GM10248 (cell line): ENCODE measurements at regions not wholly inside any gene's neighbourhood (a gene's known extent, or its start where the extent isn't known, plus 50 kb on each side); places are given as distances from the start of the nearest gene placed in this dataset.

ENCODE experiments used
- CTCF ChIA-PET: fragments of 300-600 bp; sonication (Branson Sonifier 250); formaldehyde crosslinking; extraction: SDS; loops from one replicate; lab custom pipeline; 2021; ENCODE audit warnings: antibody characterized with exemption; lab: Yijun Ruan, JAX
- POLR2A ChIA-PET: fragments of 350-650 bp; sonication (Branson Sonifier 250); formaldehyde crosslinking; extraction: SDS; loops from one replicate; lab custom pipeline; 2020; ENCODE audit warnings: antibody characterized with exemption; lab: Yijun Ruan, JAX
- DNase-seq: peaks from one replicate; pipeline ENCODE4 v3.0.0; 2012; ENCODE audit errors: extremely low spot score
- CTCF ChIP-seq: IDR thresholded peaks from 2 replicates; pipeline ENCODE4 v1.5.1; 2012; ENCODE audit warnings: mild to moderate bottlenecking, low read depth; ENCODE audit errors: extremely low read depth, missing control alignments, control extremely low read depth

GRCh38 chr20:11843289-11843688, 74.4 kb upstream of the BTBD3 start:
- CTCF ChIA-PET: no interaction called here
- TF ChIP-seq CTCF: no peak
- POLR2A ChIA-PET: no interaction called here
- DNase-seq: no peak

- no peak for TF ChIP-seq CTCF
- no peak for DNase-seq
- ChIA-PET POLR2A (no interaction called here), CTCF (no interaction called here)
Observed at GRCh38 chr20:11844691-11845090, 73.0 kb upstream of the BTBD3 start.

- ChIA-PET CTCF (no interaction called here), POLR2A (no interaction called here)
- no peak for DNase-seq
- TF ChIP-seq CTCF: no peak
Observed at GRCh38 chr20:11845340-11845739, 72.4 kb upstream of the BTBD3 start.

GRCh38 chr20:11846131-11846530, 71.6 kb upstream of the BTBD3 start:
- ChIA-PET POLR2A (no interaction called here), CTCF (no interaction called here)
- no peak for TF ChIP-seq CTCF
- no peak for DNase-seq

GRCh38 chr20:11847827-11848226, 69.9 kb upstream of the BTBD3 start:
- DNase-seq: no peak
- no peak for TF ChIP-seq CTCF
- POLR2A ChIA-PET: no interaction called here
- CTCF ChIA-PET: no interaction called here

- ChIA-PET CTCF (no interaction called here), POLR2A (no interaction called here)
- DNase-seq: no peak
- no peak for TF ChIP-seq CTCF
Observed at GRCh38 chr20:11849270-11849915, 68.3 kb upstream of the BTBD3 start.
